ENCODE measurements at regions not wholly inside any gene's neighbourhood (a gene's known extent, or its start where the extent isn't known, plus 50 kb on each side); places are given as distances from the start of the nearest gene placed in this dataset.

GRCh38 chr5:115431116-115431515 is 113.5 kb downstream of the FEM1C start:
- TF ChIP-seq CTCF (IDR thresholded peaks at IDR 0.05), result no peak
- no peak for TF ChIP-seq POLR2A (IDR thresholded peaks at IDR 0.05)

All from testis (tissue), 2 donors.